Stimulated activated naive CD8-positive, alpha-beta T cell treated with anti-CD3 and anti-CD28 coated beads, Interleukin-15, Interleukin-2, amounts not matched to agents 100 ng/mL and 50 ng/mL, for 24 hours (primary cell): ENCODE measurements at regions not wholly inside any gene's neighbourhood (a gene's known extent, or its start where the extent isn't known, plus 50 kb on each side); places are given as distances from the start of the nearest gene placed in this dataset.

Experiments
- H3K27ac Mint-ChIP-seq: one replicate; pipeline ENCODE4 v1.8.0; 2021; ENCODE audit warnings: mild to moderate bottlenecking, mixed read lengths
- H3K27me3 Mint-ChIP-seq: one replicate; pipeline ENCODE4 v1.8.0; 2021; ENCODE audit warnings: mixed read lengths
- H3K36me3 Mint-ChIP-seq: one replicate; pipeline ENCODE4 v1.8.0; 2021; ENCODE audit warnings: low read depth, mixed read lengths
- H3K4me1 Mint-ChIP-seq: one replicate; pipeline ENCODE4 v1.8.0; 2021; ENCODE audit warnings: low read depth, mixed read lengths
- H3K4me3 Mint-ChIP-seq: one replicate; pipeline ENCODE4 v1.8.0; 2021; ENCODE audit warnings: mild to moderate bottlenecking, mixed read lengths
- H3K9me3 Mint-ChIP-seq: one replicate; pipeline ENCODE4 v1.8.0; 2021; ENCODE audit warnings: mixed read lengths

GRCh38 chr10:63770523-63770922 is 249.3 kb downstream of the REEP3 start:
- Mint-ChIP-seq H3K27ac (no peak overlapping the region), H3K4me1 (no peaks in the 10 kb centered on the region), H3K27me3 (peaks cover 12% of the 10 kb centered on the region), H3K36me3 (no peaks in the 10 kb centered on the region), H3K4me3 (no peak overlapping the region), H3K9me3 (no peaks in the 10 kb centered on the region)

GRCh38 chr10:63772491-63772890 is 251.3 kb downstream of the REEP3 start:
- H3K27me3 Mint-ChIP-seq: peaks cover 28% of the 10 kb centered on the region

GRCh38 chr10:63773106-63773505 is 251.9 kb downstream of the REEP3 start:
- Mint-ChIP-seq H3K27ac (no peak overlapping the region), H3K27me3 (peaks cover 28% of the 10 kb centered on the region), H3K4me3 (no peak overlapping the region), H3K36me3 (no peaks in the 10 kb centered on the region), H3K4me1 (no peaks in the 10 kb centered on the region), H3K9me3 (no peaks in the 10 kb centered on the region)

More at GRCh38 chr10:63772491-63772890, 251.3 kb downstream of the REEP3 start:
- Mint-ChIP-seq H3K27ac (no peak overlapping the region), H3K4me3 (no peak overlapping the region), H3K36me3 (no peaks in the 10 kb centered on the region), H3K4me1 (no peaks in the 10 kb centered on the region), H3K9me3 (no peaks in the 10 kb centered on the region)

GRCh38 chr10:63773962-63774361 is 252.8 kb downstream of the REEP3 start:
- Mint-ChIP-seq H3K27ac (no peak overlapping the region), H3K36me3 (no peaks in the 10 kb centered on the region), H3K27me3 (peaks cover 30% of the 10 kb centered on the region), H3K4me3 (no peak overlapping the region), H3K9me3 (no peaks in the 10 kb centered on the region), H3K4me1 (no peaks in the 10 kb centered on the region)

GRCh38 chr10:63780101-63780500 is 258.9 kb downstream of the REEP3 start:
- Mint-ChIP-seq H3K27me3 (peaks cover 48% of the 10 kb centered on the region), H3K9me3 (no peaks in the 10 kb centered on the region), H3K36me3 (no peaks in the 10 kb centered on the region), H3K27ac (no peak overlapping the region), H3K4me3 (no peak overlapping the region), H3K4me1 (no peaks in the 10 kb centered on the region)

GRCh38 chr10:63781226-63781625 is 260.0 kb downstream of the REEP3 start:
- Mint-ChIP-seq H3K4me1 (no peaks in the 10 kb centered on the region), H3K4me3 (no peak overlapping the region), H3K36me3 (no peaks in the 10 kb centered on the region), H3K27me3 (peaks cover 48% of the 10 kb centered on the region), H3K9me3 (peaks cover 3% of the 10 kb centered on the region), H3K27ac (no peak overlapping the region)

GRCh38 chr10:63783882-63784281 is 262.7 kb downstream of the REEP3 start:
- Mint-ChIP-seq H3K4me3 (no peak overlapping the region), H3K27ac (no peak overlapping the region), H3K4me1 (peaks cover 9% of the 10 kb centered on the region), H3K27me3 (peaks cover 49% of the 10 kb centered on the region), H3K36me3 (no peaks in the 10 kb centered on the region), H3K9me3 (peaks cover 7% of the 10 kb centered on the region)

GRCh38 chr10:63788152-63788821 is 267.1 kb downstream of the REEP3 start:
- Mint-ChIP-seq H3K4me1 (peaks cover 9% of the 10 kb centered on the region), H3K4me3 (no peak overlapping the region), H3K36me3 (no peaks in the 10 kb centered on the region), H3K27me3 (peaks cover 32% of the 10 kb centered on the region), H3K27ac (no peak overlapping the region), H3K9me3 (peaks cover 7% of the 10 kb centered on the region)

GRCh38 chr10:63795094-63795860 is 274.1 kb downstream of the REEP3 start:
- no peaks in the 10 kb centered on the region for H3K9me3 Mint-ChIP-seq
- H3K27me3 Mint-ChIP-seq: peaks cover 9% of the 10 kb centered on the region
- H3K4me1 Mint-ChIP-seq: peaks cover 6% of the 10 kb centered on the region
- no peaks in the 10 kb centered on the region for H3K36me3 Mint-ChIP-seq
- no peak overlapping the region for H3K4me3 Mint-ChIP-seq
- H3K27ac Mint-ChIP-seq: no peak overlapping the region

- Mint-ChIP-seq H3K4me1 (peaks cover 6% of the 10 kb centered on the region), H3K27ac (peak overlapping the region; percentile 3), H3K27me3 (no peaks in the 10 kb centered on the region), H3K9me3 (no peaks in the 10 kb centered on the region), H3K4me3 (no peak overlapping the region), H3K36me3 (no peaks in the 10 kb centered on the region)
These were observed 277.6 kb downstream of the REEP3 start for GRCh38 chr10:63798599-63799498.

GRCh38 chr10:63799521-63800300 is 278.5 kb downstream of the REEP3 start:
- H3K4me1 Mint-ChIP-seq: peaks cover 6% of the 10 kb centered on the region
- no peaks in the 10 kb centered on the region for H3K27me3 Mint-ChIP-seq
- no peak overlapping the region for H3K27ac Mint-ChIP-seq
- no peak overlapping the region for H3K4me3 Mint-ChIP-seq
- H3K9me3 Mint-ChIP-seq: no peaks in the 10 kb centered on the region
- no peaks in the 10 kb centered on the region for H3K36me3 Mint-ChIP-seq

GRCh38 chr10:63801166-63801565 is 280.0 kb downstream of the REEP3 start:
- no peak overlapping the region for H3K4me3 Mint-ChIP-seq
- H3K27me3 Mint-ChIP-seq: no peaks in the 10 kb centered on the region
- H3K4me1 Mint-ChIP-seq: peaks cover 6% of the 10 kb centered on the region
- peaks cover 4% of the 10 kb centered on the region for H3K9me3 Mint-ChIP-seq
- no peak overlapping the region for H3K27ac Mint-ChIP-seq
- H3K36me3 Mint-ChIP-seq: no peaks in the 10 kb centered on the region

- Mint-ChIP-seq H3K9me3 (peaks cover 7% of the 10 kb centered on the region), H3K27ac (no peak overlapping the region), H3K4me1 (no peaks in the 10 kb centered on the region), H3K27me3 (peaks cover 6% of the 10 kb centered on the region), H3K4me3 (no peak overlapping the region), H3K36me3 (no peaks in the 10 kb centered on the region)
These were observed 285.1 kb downstream of the REEP3 start for GRCh38 chr10:63806330-63806729.

GRCh38 chr10:63812501-63812900 is 291.3 kb downstream of the REEP3 start:
- Mint-ChIP-seq H3K4me1 (no peaks in the 10 kb centered on the region), H3K9me3 (peaks cover 12% of the 10 kb centered on the region), H3K27me3 (peaks cover 11% of the 10 kb centered on the region), H3K36me3 (peaks cover 3% of the 10 kb centered on the region), H3K27ac (no peak overlapping the region), H3K4me3 (no peak overlapping the region)
